Peyer's patch (tissue), 4 donors: ENCODE measurements at regions not wholly inside any gene's neighbourhood (a gene's known extent, or its start where the extent isn't known, plus 50 kb on each side); places are given as distances from the start of the nearest gene placed in this dataset.

Experiments
- DNase-seq, 3 donors: peaks; one replicate each; pipeline ENCODE4 v3.0.0-alpha.2; 2017 to 2019
- H3K27ac ChIP-seq, 4 donors: fragments of 200-600 bp; sonication (generic); one replicate each; pipeline ENCODE4 v1.5.1; 2016 to 2019
- H3K27me3 ChIP-seq, 2 donors: fragments of 200-600 bp; sonication (generic); one replicate each; pipeline ENCODE4 v1.5.1; 2019
- H3K36me3 ChIP-seq, 3 donors: fragments of 200-600 bp; sonication (generic); one replicate each; pipeline ENCODE4 v1.5.1; 2016 to 2019
- H3K4me1 ChIP-seq, 4 donors: fragments of 200-600 bp; sonication (generic); one replicate each; pipeline ENCODE4 v1.5.1; 2016 to 2019
- H3K4me3 ChIP-seq, 4 donors: fragments of 200-600 bp; sonication (generic); 1 replicate in 3 of 4; 2 replicates in 1 of 4; pipeline ENCODE4 v1.5.1; 2016 to 2019; ENCODE audit warnings: mild to moderate bottlenecking in 1 of 4
- H3K9me3 ChIP-seq, 4 donors: fragments of 200-600 bp; sonication (generic); one replicate each; pipeline ENCODE4 v1.5.1; 2016 to 2019; ENCODE audit warnings: mild to moderate bottlenecking in 1 of 4
- POLR2A ChIP-seq, 2 donors: fragments of 450-650 bp; IDR thresholded peaks; one replicate each; pipeline ENCODE4 v1.5.1; 2017; ENCODE audit warnings: antibody characterized with exemption in 2 of 2, mild to moderate bottlenecking in 2 of 2, moderate library complexity in 2 of 2
- TF ChIP-seq, protein P1 (sequence below), 6 experiments: fragments of 450-650 bp in 4 of 6; fragments of 200-600 bp in 2 of 6; sonication (generic) in 1 of 6; IDR thresholded peaks; one replicate each; pipeline ENCODE4 v1.5.1; 2017 to 2019; ENCODE audit warnings: antibody characterized with exemption in 6 of 6, mild to moderate bottlenecking in 3 of 6, moderate library complexity in 1 of 6

DNA sequence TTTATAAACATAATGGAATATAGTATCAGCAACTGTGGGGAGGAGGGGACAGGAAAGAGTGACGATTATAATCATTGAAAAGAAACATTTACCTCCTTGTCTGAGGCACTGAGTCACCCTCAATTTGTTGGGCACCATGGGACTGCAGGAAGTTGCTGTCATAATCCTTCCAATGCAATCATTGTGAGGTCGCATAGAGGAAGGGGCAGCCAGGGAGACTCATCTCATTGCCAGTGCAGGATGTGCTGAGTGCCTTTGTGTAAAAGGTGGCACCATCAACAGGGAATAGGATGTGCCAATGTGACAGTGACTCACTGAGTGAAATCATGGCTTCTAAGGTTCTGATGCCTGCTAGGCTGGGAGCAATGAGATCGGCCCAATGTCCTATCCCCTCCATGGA lies 300.4 kb upstream of the ADAMTS9 start:
- Histone ChIP-seq H3K27ac (no peak overlapping the region), H3K9me3 (no peaks in the 10 kb centered on the region), H3K4me3 (no peak overlapping the region), H3K27me3 (peaks cover 0 to 3% of the 10 kb centered on the region in 2 donors), H3K4me1 (no peaks in the 10 kb centered on the region), H3K36me3 (no peaks in the 10 kb centered on the region)
- no peak for DNase-seq
- TF ChIP-seq, protein P1, sequence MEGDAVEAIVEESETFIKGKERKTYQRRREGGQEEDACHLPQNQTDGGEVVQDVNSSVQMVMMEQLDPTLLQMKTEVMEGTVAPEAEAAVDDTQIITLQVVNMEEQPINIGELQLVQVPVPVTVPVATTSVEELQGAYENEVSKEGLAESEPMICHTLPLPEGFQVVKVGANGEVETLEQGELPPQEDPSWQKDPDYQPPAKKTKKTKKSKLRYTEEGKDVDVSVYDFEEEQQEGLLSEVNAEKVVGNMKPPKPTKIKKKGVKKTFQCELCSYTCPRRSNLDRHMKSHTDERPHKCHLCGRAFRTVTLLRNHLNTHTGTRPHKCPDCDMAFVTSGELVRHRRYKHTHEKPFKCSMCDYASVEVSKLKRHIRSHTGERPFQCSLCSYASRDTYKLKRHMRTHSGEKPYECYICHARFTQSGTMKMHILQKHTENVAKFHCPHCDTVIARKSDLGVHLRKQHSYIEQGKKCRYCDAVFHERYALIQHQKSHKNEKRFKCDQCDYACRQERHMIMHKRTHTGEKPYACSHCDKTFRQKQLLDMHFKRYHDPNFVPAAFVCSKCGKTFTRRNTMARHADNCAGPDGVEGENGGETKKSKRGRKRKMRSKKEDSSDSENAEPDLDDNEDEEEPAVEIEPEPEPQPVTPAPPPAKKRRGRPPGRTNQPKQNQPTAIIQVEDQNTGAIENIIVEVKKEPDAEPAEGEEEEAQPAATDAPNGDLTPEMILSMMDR (IDR thresholded peaks at IDR 0.05) = no peak
- TF ChIP-seq POLR2A (IDR thresholded peaks at IDR 0.05) = no peak

DNA sequence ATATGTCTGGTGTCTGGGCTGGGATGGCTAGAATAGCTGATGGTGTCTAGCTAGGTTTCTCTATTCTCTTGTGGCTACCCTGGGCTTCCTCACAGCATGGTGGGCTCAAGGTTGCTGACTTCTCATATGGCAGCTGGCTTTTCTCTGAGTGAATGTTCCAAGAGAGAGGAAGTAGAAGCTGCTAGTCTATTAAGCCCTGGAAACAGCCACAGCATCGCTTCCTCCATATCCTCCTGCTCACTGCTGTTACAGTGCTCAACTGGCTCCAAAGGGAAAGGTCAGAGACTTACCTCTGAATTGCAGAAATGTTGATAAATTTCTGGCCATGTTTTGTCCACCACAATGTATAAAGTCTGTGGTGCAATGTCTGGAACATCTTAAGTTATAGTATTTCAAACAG lies 299.9 kb upstream of the ADAMTS9 start:
- DNase-seq = no peak
- no peaks in the 10 kb centered on the region for H3K9me3 ChIP-seq
- no peak overlapping the region for H3K4me3 ChIP-seq
- H3K36me3 ChIP-seq = no peaks in the 10 kb centered on the region
- H3K27me3 ChIP-seq = peaks cover 0 to 3% of the 10 kb centered on the region in 2 donors
- no peaks in the 10 kb centered on the region for H3K4me1 ChIP-seq
- H3K27ac ChIP-seq = no peak overlapping the region
- TF ChIP-seq, protein P1 (IDR thresholded peaks at IDR 0.05) = no peak
- TF ChIP-seq POLR2A (IDR thresholded peaks at IDR 0.05) = no peak

DNA sequence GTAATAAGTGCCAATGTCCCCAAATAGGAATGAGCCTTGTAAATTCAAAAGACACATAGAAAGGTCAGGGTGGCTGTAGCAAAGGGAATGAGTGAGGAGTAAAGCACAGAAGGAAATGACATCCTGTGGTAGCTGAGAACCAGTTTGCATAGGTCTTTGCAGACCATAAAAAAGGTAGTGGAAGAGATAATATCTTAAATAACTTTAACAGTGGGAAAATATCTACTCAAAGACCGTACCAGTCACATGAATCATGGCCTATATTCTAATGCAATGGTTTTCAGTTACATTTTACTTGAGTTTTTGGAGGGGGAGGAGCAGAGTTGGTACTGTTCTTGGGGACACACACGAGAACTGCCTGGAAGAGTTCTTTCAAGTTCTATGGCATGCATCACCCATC lies 297.3 kb upstream of the ADAMTS9 start:
- no peak overlapping the region for H3K27ac ChIP-seq
- H3K4me3 ChIP-seq = no peak overlapping the region
- H3K4me1 ChIP-seq = no peaks in the 10 kb centered on the region
- H3K36me3 ChIP-seq = no peaks in the 10 kb centered on the region
- H3K9me3 ChIP-seq = no peaks in the 10 kb centered on the region
- DNase-seq = no peak
- TF ChIP-seq, protein P1 (IDR thresholded peaks at IDR 0.05) = no peak
- TF ChIP-seq POLR2A (IDR thresholded peaks at IDR 0.05) = no peak
- no peaks in the 10 kb centered on the region for H3K27me3 ChIP-seq

DNA sequence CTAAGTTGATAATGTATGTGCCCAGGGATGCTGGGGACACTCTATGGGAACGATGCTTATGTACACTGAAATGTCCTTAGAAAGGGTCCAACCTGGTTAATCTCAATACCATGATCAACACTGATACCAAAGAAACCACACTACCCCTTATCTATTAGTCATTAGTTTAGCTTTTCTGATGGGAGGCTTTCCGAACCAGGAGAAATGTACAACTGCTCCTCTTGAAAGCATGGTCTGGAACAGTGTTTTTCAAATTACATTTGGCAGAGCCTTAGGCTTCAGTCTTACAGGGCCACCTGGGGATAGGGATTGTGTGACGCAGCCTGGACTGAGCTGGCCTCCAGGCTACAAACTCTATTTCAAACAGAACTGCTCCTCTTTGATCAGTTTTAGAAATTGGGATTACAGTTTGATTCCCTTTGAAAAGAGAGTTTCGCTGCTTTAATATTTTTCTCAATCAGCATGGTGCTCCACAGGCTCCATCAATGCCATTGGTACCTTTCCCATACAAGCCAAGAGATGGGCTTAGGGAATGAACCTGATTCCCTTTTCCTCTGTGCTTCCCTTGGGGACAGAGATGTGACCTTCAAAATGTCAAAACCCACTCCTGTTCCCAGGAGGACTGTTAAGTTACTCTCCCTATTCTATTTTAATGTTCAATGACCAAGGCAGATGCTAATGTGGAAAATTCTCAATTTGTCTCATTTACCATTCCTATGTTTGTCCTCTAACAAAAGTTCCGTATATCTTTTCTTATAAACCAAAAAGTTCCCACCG lies 296.0 kb upstream of the ADAMTS9 start:
- Histone ChIP-seq H3K4me1 (no peaks in the 10 kb centered on the region), H3K27ac (no peak overlapping the region), H3K27me3 (no peaks in the 10 kb centered on the region), H3K4me3 (no peak overlapping the region), H3K36me3 (no peaks in the 10 kb centered on the region), H3K9me3 (no peaks in the 10 kb centered on the region)
- DNase-seq = no peak
- TF ChIP-seq POLR2A (IDR thresholded peaks at IDR 0.05) = no peak
- TF ChIP-seq, protein P1 (IDR thresholded peaks at IDR 0.05) = no peak

DNA sequence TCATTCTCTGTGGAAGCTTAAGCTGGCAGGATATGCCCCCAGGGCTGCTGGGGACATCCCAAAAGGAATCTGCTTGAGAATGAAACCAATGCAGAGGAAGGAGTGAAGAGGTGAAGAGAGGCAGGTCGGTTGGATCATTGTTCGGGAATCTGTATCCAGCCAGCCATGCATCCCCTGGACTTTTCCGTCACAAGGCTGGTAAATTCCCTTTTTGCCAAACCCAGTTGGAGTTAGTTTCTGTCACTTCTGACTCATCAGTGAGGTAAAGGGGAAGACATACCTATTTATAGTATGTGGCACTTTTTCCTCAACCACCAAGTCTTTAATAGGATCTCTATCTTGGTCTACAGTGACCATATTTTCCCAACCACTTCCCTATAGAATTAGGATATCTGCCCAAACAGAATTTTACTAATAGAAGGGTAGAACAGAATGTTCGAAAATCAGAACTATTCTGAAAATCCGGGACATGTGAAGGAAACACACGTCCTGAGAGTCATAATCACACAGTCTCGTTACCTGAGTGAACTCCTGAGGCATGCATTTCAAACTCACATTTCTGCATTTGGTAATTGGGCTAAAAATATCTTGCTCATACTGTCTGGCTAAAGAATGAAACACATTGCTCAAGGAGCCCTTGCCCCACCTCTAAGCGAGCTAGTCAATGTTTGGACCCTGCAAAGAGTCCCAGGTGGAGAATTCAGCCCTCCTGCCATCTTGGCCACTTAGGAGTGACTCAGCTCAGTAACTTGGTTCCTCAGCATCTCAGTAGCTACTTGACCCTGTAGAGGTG lies 289.7 kb upstream of the ADAMTS9 start:
- Histone ChIP-seq H3K27me3 (no peaks in the 10 kb centered on the region), H3K27ac (no peak overlapping the region), H3K36me3 (no peaks in the 10 kb centered on the region), H3K4me3 (no peak overlapping the region), H3K4me1 (no peaks in the 10 kb centered on the region), H3K9me3 (no peaks in the 10 kb centered on the region)
- TF ChIP-seq POLR2A (IDR thresholded peaks at IDR 0.05) = no peak
- TF ChIP-seq, protein P1 (IDR thresholded peaks at IDR 0.05) = no peak
- no peak for DNase-seq
